ENCODE measurements at regions not wholly inside any gene's neighbourhood (a gene's known extent, or its start where the extent isn't known, plus 50 kb on each side); places are given as distances from the start of the nearest gene placed in this dataset.

GRCh38 chr6:119742188-119742803 lies 392.7 kb upstream of the MAN1A1 start:
- TF ChIP-seq CTCF (conservative IDR thresholded peaks at IDR 0.05) (peak; percentile 93), ZFX (IDR thresholded peaks at IDR 0.05) (no peak)

All from C4-2B (cell line).